Left renal cortex interstitium (tissue), 4 donors: ENCODE measurements at regions not wholly inside any gene's neighbourhood (a gene's known extent, or its start where the extent isn't known, plus 50 kb on each side); places are given as distances from the start of the nearest gene placed in this dataset.
"Not testable (repeated sequence)": the region's sequence is repeated elsewhere in the genome, so short reads cannot be mapped to it uniquely, and the experiment has no call there.

Experiments used
- DNase-seq, 4 donors: peaks; one replicate each; pipeline ENCODE4 v3.0.0-alpha.2; 2013; ENCODE audit warnings: low read depth in 4 of 4, low spot score in 2 of 4, missing footprints in 1 of 4

DNA sequence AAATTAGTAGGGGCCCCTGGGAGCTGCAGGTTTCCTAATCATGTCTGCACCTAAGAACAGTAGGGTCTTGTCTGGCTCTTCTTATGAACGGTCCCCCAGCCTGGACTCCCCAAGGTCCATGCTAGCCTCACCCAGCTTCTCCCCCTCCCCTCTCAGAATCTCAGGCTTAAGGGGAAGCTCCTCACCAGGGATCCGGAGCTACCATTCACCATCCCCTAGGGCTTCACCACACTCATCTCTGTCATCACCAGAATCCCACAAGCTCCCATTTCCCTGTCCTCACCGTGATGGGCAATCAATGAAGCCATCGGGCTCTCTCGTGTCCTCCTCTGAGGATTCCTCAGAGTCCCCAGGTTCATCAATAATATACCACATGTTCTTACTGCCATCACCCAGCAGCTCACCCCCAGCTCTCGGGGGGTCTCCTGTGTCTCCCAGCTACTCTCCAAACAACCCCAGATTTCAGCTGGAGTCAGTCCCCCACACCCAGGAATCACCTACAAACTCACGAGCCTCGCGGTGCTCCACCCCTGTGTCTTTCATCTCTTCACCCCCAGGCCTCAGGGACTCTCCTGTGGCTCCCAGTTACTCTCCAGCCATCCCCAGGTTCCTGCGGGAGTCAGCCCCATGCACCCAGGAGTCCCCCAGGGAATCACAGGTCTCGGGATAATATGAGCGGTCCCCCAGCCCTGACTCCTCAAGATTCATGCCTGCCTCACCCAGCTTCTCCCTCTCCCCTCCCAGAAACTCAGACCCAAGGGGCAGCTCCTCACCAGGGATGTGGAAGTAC, 335.6 kb downstream of the CWH43 start:
- not testable (repeated sequence) for DNase-seq

- DNase-seq = not testable (repeated sequence)
Observed at GRCh38 chr4:49322610-49323572, 336.8 kb downstream of the CWH43 start.

GRCh38 chr4:49323573-49323940, 337.5 kb downstream of the CWH43 start:
- not testable (repeated sequence) for DNase-seq
